Panc1 (cell line): ENCODE measurements at regions not wholly inside any gene's neighbourhood (a gene's known extent, or its start where the extent isn't known, plus 50 kb on each side); places are given as distances from the start of the nearest gene placed in this dataset.

Experiments
- ATAC-seq: fragments of 200-7000 bp; cut with Tn5 transposase; 2 replicates; pipeline ENCODE4 v1.9.1; 2020; ENCODE audit warnings: mild to moderate bottlenecking, moderate library complexity
- BruUV-seq: library from RNA; stranded (reverse); fragments of 400-500 nt; replicated peaks from 2 replicates; lab custom pipeline; 2021; lab: Mats Ljungman, UMichigan
- CTCF ChIA-PET: fragments of 300-600 bp; sonication (Branson Sonifier 250); formaldehyde crosslinking; loops from one replicate; lab custom pipeline; 2022; ENCODE audit warnings: antibody characterized with exemption; lab: Charles Lee
- POLR2A ChIA-PET: fragments of 300-600 bp; sonication (Branson Sonifier 250); formaldehyde crosslinking; loops from one replicate; lab custom pipeline; 2022; ENCODE audit warnings: antibody characterized with exemption; lab: Charles Lee
- DNase-seq: peaks from one replicate; pipeline ENCODE4 v3.0.0-alpha.2; 2010; ENCODE audit warnings: low read depth, low spot score
- H3K27ac ChIP-seq: 2 replicates; pipeline ENCODE4 v1.5.1; 2011; ENCODE audit warnings: mild to moderate bottlenecking, low read length, inconsistent platforms
- H3K27me3 ChIP-seq: fragments of 200-500 bp; sonication (Bioruptor generic); 2 replicates; pipeline ENCODE4 v1.6.0; 2014; ENCODE audit warnings: low read length, inconsistent platforms; ENCODE audit not compliant: control insufficient read depth, insufficient read depth
- H3K36me3 ChIP-seq: fragments of 200-500 bp; sonication (Bioruptor generic); 2 replicates; pipeline ENCODE4 v1.5.1; 2014; ENCODE audit warnings: inconsistent platforms, mild to moderate bottlenecking, low read length, moderate library complexity; ENCODE audit not compliant: control insufficient read depth, insufficient read depth
- H3K4me1 ChIP-seq: 2 replicates; pipeline ENCODE4 v1.5.1; 2011; ENCODE audit warnings: inconsistent platforms, mild to moderate bottlenecking, low read length, moderate library complexity; ENCODE audit not compliant: control insufficient read depth, insufficient read depth
- H3K4me3 ChIP-seq, 2 experiments: 2 replicates each; pipeline ENCODE4 v1.5.1; 2011 to 2012; ENCODE audit warnings: low read depth in 2 of 2, low read length in 2 of 2, mild to moderate bottlenecking in 2 of 2, inconsistent platforms in 1 of 2, moderate library complexity in 1 of 2
- H3K9me3 ChIP-seq: fragments of 200-500 bp; sonication (Bioruptor generic); 2 replicates; pipeline ENCODE4 v1.5.1; 2014; ENCODE audit warnings: low read depth, mild to moderate bottlenecking, inconsistent platforms, low read length, moderate library complexity; ENCODE audit not compliant: control insufficient read depth, insufficient read depth
- POLR2AphosphoS5 ChIP-seq: IDR thresholded peaks from 2 replicates; pipeline ENCODE4 v1.6.1; 2012; ENCODE audit warnings: mild to moderate bottlenecking, low read depth, low read length, moderate library complexity
- SIN3A ChIP-seq: IDR thresholded peaks from 2 replicates; pipeline ENCODE4 v1.6.1; 2012; ENCODE audit warnings: low read depth, mild to moderate bottlenecking, low read length, moderate library complexity, borderline replicate concordance; ENCODE audit not compliant: insufficient read depth
- TCF7L2 ChIP-seq: IDR thresholded peaks from 2 replicates; pipeline ENCODE4 v1.6.1; 2011; ENCODE audit warnings: mild to moderate bottlenecking, low read depth, low read length, inconsistent platforms
- in situ Hi-C: cut with HindIII; loops from 2 replicates; pipeline ENCODE4 v1.10.0; 2016; ENCODE audit warnings: low sequenced_read_pairs, low pct_unique_long_range_greater_than_20kb
- intact Hi-C: fragments of 100-400 bp; cut with micrococcal nuclease; formaldehyde crosslinking; loops from one replicate; pipeline ENCODE4 v1.10.0; 2022; ENCODE audit not compliant: unreplicated experiment
- TF ChIP-seq, protein P1 (sequence below), 2 experiments: IDR thresholded peaks; 2 replicates each; pipeline ENCODE4 v1.6.1; 2011 to 2012; ENCODE audit warnings: low read depth in 2 of 2, control low read depth in 1 of 2, low read length in 1 of 2, mild to moderate bottlenecking in 1 of 2, moderate library complexity in 1 of 2; ENCODE audit not compliant: insufficient read depth in 1 of 2
- TF ChIP-seq, protein P2 (sequence below): fragments of 450-650 bp; IDR thresholded peaks from 2 replicates; pipeline ENCODE4 v1.5.1; 2017; ENCODE audit warnings: mild to moderate bottlenecking

GRCh38 chr4:178745203-178745602 lies 1303.0 kb upstream of the AGA start:
- Histone ChIP-seq H3K36me3 (no peaks in the 10 kb centered on the region), H3K4me1 (no peaks in the 10 kb centered on the region), H3K4me3 (no peak overlapping the region), H3K9me3 (no peaks in the 10 kb centered on the region), H3K27me3 (no peaks in the 10 kb centered on the region), H3K27ac (no peak overlapping the region)
- ATAC-seq (no peak), DNase-seq (no peak)
- no TSS peak for BruUV-seq
- intact Hi-C loops (no loop called here), in situ Hi-C loops (no loop called here)
- ChIA-PET CTCF (no interaction called here), POLR2A (no interaction called here)
- TF ChIP-seq SIN3A (no peak), POLR2AphosphoS5 (no peak), TCF7L2 (no peak)
- TF ChIP-seq, protein P1, sequence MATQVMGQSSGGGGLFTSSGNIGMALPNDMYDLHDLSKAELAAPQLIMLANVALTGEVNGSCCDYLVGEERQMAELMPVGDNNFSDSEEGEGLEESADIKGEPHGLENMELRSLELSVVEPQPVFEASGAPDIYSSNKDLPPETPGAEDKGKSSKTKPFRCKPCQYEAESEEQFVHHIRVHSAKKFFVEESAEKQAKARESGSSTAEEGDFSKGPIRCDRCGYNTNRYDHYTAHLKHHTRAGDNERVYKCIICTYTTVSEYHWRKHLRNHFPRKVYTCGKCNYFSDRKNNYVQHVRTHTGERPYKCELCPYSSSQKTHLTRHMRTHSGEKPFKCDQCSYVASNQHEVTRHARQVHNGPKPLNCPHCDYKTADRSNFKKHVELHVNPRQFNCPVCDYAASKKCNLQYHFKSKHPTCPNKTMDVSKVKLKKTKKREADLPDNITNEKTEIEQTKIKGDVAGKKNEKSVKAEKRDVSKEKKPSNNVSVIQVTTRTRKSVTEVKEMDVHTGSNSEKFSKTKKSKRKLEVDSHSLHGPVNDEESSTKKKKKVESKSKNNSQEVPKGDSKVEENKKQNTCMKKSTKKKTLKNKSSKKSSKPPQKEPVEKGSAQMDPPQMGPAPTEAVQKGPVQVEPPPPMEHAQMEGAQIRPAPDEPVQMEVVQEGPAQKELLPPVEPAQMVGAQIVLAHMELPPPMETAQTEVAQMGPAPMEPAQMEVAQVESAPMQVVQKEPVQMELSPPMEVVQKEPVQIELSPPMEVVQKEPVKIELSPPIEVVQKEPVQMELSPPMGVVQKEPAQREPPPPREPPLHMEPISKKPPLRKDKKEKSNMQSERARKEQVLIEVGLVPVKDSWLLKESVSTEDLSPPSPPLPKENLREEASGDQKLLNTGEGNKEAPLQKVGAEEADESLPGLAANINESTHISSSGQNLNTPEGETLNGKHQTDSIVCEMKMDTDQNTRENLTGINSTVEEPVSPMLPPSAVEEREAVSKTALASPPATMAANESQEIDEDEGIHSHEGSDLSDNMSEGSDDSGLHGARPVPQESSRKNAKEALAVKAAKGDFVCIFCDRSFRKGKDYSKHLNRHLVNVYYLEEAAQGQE (IDR thresholded peaks at IDR 0.05; ENCODE audit: insufficient read depth in 1 of 2, low read depth in 2 of 2, low read length in 1 of 2), result no peak
- TF ChIP-seq, protein P2, sequence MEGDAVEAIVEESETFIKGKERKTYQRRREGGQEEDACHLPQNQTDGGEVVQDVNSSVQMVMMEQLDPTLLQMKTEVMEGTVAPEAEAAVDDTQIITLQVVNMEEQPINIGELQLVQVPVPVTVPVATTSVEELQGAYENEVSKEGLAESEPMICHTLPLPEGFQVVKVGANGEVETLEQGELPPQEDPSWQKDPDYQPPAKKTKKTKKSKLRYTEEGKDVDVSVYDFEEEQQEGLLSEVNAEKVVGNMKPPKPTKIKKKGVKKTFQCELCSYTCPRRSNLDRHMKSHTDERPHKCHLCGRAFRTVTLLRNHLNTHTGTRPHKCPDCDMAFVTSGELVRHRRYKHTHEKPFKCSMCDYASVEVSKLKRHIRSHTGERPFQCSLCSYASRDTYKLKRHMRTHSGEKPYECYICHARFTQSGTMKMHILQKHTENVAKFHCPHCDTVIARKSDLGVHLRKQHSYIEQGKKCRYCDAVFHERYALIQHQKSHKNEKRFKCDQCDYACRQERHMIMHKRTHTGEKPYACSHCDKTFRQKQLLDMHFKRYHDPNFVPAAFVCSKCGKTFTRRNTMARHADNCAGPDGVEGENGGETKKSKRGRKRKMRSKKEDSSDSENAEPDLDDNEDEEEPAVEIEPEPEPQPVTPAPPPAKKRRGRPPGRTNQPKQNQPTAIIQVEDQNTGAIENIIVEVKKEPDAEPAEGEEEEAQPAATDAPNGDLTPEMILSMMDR, result no peak

GRCh38 chr4:178752954-178753525 lies 1310.8 kb upstream of the AGA start:
- no peak for DNase-seq
- Histone ChIP-seq H3K4me1 (no peaks in the 10 kb centered on the region), H3K4me3 (no peak overlapping the region), H3K36me3 (no peaks in the 10 kb centered on the region), H3K27me3 (no peaks in the 10 kb centered on the region), H3K27ac (no peak overlapping the region), H3K9me3 (no peaks in the 10 kb centered on the region)
- no peak for TF ChIP-seq SIN3A
- TF ChIP-seq, protein P1 (IDR thresholded peaks at IDR 0.05; ENCODE audit: insufficient read depth in 1 of 2, low read depth in 2 of 2, low read length in 1 of 2), result no peak
- TF ChIP-seq POLR2AphosphoS5, result no peak
- TF ChIP-seq, protein P2, result no peak
- TF ChIP-seq TCF7L2, result no peak
- ChIA-PET CTCF (no interaction called here), POLR2A (no interaction called here)
- intact Hi-C loops, result no loop called here
- in situ Hi-C loops, result no loop called here
- BruUV-seq, result no TSS peak
- ATAC-seq, result no peak
